Loucy (cell line): ENCODE measurements at regions not wholly inside any gene's neighbourhood (a gene's known extent, or its start where the extent isn't known, plus 50 kb on each side); places are given as distances from the start of the nearest gene placed in this dataset.

ENCODE experiments used
- H2AFZ ChIP-seq: fragments of 200-600 bp; sonication (generic); 2 replicates; pipeline ENCODE4 v1.6.0; 2016; ENCODE audit warnings: antibody characterized with exemption, mild to moderate bottlenecking, low read length, moderate library complexity
- H3F3A ChIP-seq: fragments of 200-600 bp; 2 replicates; pipeline ENCODE4 v1.6.0; 2016; ENCODE audit warnings: antibody characterized with exemption, low read depth, mild to moderate bottlenecking
- H3K27me3 ChIP-seq: fragments of 200-600 bp; sonication (generic); 2 replicates; pipeline ENCODE4 v1.6.1; 2014; ENCODE audit warnings: low read length, mild to moderate bottlenecking; ENCODE audit not compliant: insufficient read depth, poor library complexity, severe bottlenecking
- H3K36me3 ChIP-seq: fragments of 200-600 bp; sonication (generic); 2 replicates; pipeline ENCODE4 v1.6.1; 2016; ENCODE audit warnings: low read length; ENCODE audit not compliant: insufficient read depth
- H3K4me1 ChIP-seq: fragments of 200-600 bp; sonication (generic); 2 replicates; pipeline ENCODE4 v1.5.1; 2014; ENCODE audit warnings: low read length, mild to moderate bottlenecking; ENCODE audit not compliant: insufficient read depth, poor library complexity, severe bottlenecking
- H3K4me2 ChIP-seq: fragments of 200-600 bp; sonication (generic); 2 replicates; pipeline ENCODE4 v1.6.0; 2014; ENCODE audit warnings: antibody characterized with exemption, low read length, low read depth, mild to moderate bottlenecking; ENCODE audit not compliant: poor library complexity, severe bottlenecking
- H3K4me3 ChIP-seq: fragments of 200-600 bp; sonication (generic); 2 replicates; pipeline ENCODE4 v1.5.1; 2014; ENCODE audit warnings: low read length, mild to moderate bottlenecking, mixed read lengths; ENCODE audit not compliant: poor library complexity, severe bottlenecking
- H3K79me2 ChIP-seq: fragments of 200-600 bp; sonication (generic); 2 replicates; pipeline ENCODE4 v1.6.1; 2014; ENCODE audit warnings: low read length; ENCODE audit not compliant: insufficient read depth
- H3K9ac ChIP-seq: fragments of 200-600 bp; sonication (generic); 2 replicates; pipeline ENCODE4 v1.6.0; 2014; ENCODE audit warnings: mild to moderate bottlenecking, low read depth, low read length, moderate library complexity; ENCODE audit not compliant: poor library complexity, severe bottlenecking
- H3K9me2 ChIP-seq: fragments of 200-600 bp; sonication (generic); replicated peaks from 2 replicates; pipeline ENCODE4 v1.6.1; 2016; ENCODE audit warnings: low read depth, low read length, mixed read lengths
- H3K9me3 ChIP-seq: fragments of 200-600 bp; sonication (generic); 2 replicates; pipeline ENCODE4 v1.6.1; 2014; ENCODE audit warnings: mild to moderate bottlenecking, antibody characterized with exemption, low read length, low read depth; ENCODE audit not compliant: insufficient read depth
- H4K20me1 ChIP-seq: fragments of 200-600 bp; sonication (generic); 2 replicates; pipeline ENCODE4 v1.6.0; 2014; ENCODE audit warnings: antibody characterized with exemption, low read length, mild to moderate bottlenecking; ENCODE audit not compliant: insufficient read depth, poor library complexity, severe bottlenecking
- CTCF ChIP-seq: fragments of 200-600 bp; sonication (generic); conservative IDR thresholded peaks from 2 replicates; pipeline ENCODE4 v1.5.1; 2014; ENCODE audit warnings: mild to moderate bottlenecking, antibody characterized with exemption, low read length
- EZH2phosphoT487 ChIP-seq: fragments of 200-600 bp; IDR thresholded peaks from 2 replicates; pipeline ENCODE4 v1.6.1; 2018; ENCODE audit warnings: antibody characterized with exemption, mild to moderate bottlenecking, moderate library complexity, borderline replicate concordance

- Histone ChIP-seq H3K9me2 (no peaks in the 10 kb centered on the region), H3K4me1 (no peaks in the 10 kb centered on the region), H3K9ac (no peak overlapping the region), H3K27me3 (no peaks in the 10 kb centered on the region), H4K20me1 (no peaks in the 10 kb centered on the region), H2AFZ (no peak overlapping the region), H3K79me2 (no peaks in the 10 kb centered on the region), H3K4me2 (no peak overlapping the region), H3F3A (no peaks in the 10 kb centered on the region), H3K4me3 (no peak overlapping the region), H3K9me3 (no peaks in the 10 kb centered on the region), H3K36me3 (no peaks in the 10 kb centered on the region)
- TF ChIP-seq CTCF (no peak), EZH2phosphoT487 (no peak)
Observed at GRCh38 chr3:8136553-8136952, 365.1 kb upstream of the LMCD1 start.

- H3K9me3 ChIP-seq = no peaks in the 10 kb centered on the region
- TF ChIP-seq CTCF (no peak), EZH2phosphoT487 (no peak)
- no peaks in the 10 kb centered on the region for H3K79me2 ChIP-seq
- H3K36me3 ChIP-seq = no peaks in the 10 kb centered on the region
- H3K9me2 ChIP-seq = no peaks in the 10 kb centered on the region
- no peak overlapping the region for H3K9ac ChIP-seq
- H4K20me1 ChIP-seq = no peaks in the 10 kb centered on the region
- H3K4me2 ChIP-seq = no peak overlapping the region
- no peaks in the 10 kb centered on the region for H3K27me3 ChIP-seq
- H3K4me1 ChIP-seq = no peaks in the 10 kb centered on the region
- no peak overlapping the region for H3K4me3 ChIP-seq
- H2AFZ ChIP-seq = no peak overlapping the region
- no peaks in the 10 kb centered on the region for H3F3A ChIP-seq
Observed at GRCh38 chr3:8143186-8143585, 358.4 kb upstream of the LMCD1 start.

GRCh38 chr3:8145661-8146060, 356.0 kb upstream of the LMCD1 start:
- H3K9me2 ChIP-seq = no peaks in the 10 kb centered on the region
- H2AFZ ChIP-seq = no peak overlapping the region
- no peaks in the 10 kb centered on the region for H3F3A ChIP-seq
- no peaks in the 10 kb centered on the region for H3K36me3 ChIP-seq
- no peaks in the 10 kb centered on the region for H3K9me3 ChIP-seq
- no peak overlapping the region for H3K9ac ChIP-seq
- H3K4me2 ChIP-seq = no peak overlapping the region
- TF ChIP-seq EZH2phosphoT487 = no peak
- no peak for TF ChIP-seq CTCF
- no peaks in the 10 kb centered on the region for H3K79me2 ChIP-seq
- H3K27me3 ChIP-seq = no peaks in the 10 kb centered on the region
- H3K4me3 ChIP-seq = no peak overlapping the region
- no peaks in the 10 kb centered on the region for H4K20me1 ChIP-seq
- no peaks in the 10 kb centered on the region for H3K4me1 ChIP-seq
